SHP77 (cell line): ENCODE measurements at regions not wholly inside any gene's neighbourhood (a gene's known extent, or its start where the extent isn't known, plus 50 kb on each side); places are given as distances from the start of the nearest gene placed in this dataset.
A peak's percentile ranks its signal among the peaks of the same experiment; 100 is the strongest.
"Not testable (repeated sequence)": the region's sequence is repeated elsewhere in the genome, so short reads cannot be mapped to it uniquely, and the experiment has no call there.

Experiments
- DNase-seq, 2 experiments: peaks; one replicate each; lab custom pipeline; 2025; lab: John Stamatoyannopoulos, UW

DNA sequence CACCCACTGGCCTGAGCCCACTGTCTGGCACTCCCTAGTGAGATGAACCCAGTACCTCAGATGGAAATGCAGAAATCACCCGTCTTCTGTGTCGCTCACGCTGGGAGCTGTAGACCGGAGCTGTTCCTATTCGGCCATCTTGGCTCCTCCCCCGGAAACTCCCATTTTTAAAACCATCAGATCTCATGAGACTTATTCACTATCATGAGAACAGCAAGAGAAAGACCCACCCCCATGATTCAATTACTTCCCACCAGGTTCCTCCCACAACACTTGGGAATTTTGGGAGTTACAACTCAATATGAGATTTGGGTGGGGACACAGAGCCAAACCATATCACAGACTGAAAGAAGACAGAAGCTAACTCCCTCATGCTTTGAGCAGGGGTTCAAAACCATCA is 134.5 kb downstream of the SLC39A8 start:
- not testable (repeated sequence) for DNase-seq

DNA sequence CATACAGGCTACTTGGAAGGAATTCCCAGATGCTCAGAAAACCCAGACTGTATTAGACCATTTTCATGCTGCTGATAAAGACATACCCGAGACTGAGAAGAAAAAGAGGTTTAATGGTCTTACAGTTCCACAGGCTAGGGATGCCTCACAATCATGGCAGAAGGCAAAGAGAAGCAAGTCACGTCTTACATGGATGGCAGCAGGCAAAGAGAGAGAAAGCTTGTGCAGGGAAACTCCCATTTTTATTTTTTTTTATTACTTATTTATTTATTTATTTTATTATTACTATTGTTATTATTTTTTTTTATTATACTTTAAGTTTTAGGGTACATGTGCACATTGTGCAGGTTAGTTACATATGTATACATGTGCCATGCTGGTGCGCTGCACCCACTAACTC is 140.6 kb downstream of the SLC39A8 start:
- not testable (repeated sequence) for DNase-seq

DNA sequence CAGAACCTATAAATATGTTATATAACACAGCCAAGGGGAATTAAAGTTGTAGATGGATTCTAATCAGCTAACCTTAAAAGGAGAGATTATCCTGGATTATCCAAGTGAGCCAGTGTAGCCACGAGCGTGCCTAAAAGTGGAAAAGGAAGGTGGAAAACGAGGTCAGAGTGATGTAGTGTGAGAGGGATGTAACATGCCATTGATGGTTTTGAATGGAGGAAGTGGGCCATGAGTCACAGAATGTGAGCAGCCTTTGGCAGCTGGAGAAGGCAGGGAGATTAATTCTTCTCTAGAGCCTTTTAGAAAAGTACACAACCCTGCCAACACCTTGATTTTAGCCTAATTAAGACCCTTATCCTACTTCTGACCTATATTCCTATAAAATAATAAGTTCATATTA is 149.1 kb downstream of the SLC39A8 start:
- DNase-seq: no peak

DNA sequence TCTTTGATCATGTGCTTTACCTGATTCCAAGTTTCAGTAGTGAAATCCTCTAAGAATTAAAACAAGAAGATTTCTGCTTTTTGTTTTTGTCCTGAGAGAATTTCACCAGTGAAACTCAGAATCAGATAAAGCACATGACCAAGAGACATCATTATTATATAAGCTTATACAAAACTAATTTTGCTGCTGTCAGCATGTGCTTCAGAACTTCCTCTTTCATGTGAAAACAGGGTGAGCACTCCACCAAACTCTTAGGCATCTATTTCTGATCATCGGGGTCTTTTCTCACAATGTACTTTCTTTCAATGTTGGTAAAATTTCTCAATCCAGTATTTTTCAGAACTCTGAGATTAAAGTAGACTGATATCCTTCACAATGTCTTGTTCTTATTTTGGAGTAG is 152.1 kb downstream of the SLC39A8 start:
- DNase-seq: no peak

DNA sequence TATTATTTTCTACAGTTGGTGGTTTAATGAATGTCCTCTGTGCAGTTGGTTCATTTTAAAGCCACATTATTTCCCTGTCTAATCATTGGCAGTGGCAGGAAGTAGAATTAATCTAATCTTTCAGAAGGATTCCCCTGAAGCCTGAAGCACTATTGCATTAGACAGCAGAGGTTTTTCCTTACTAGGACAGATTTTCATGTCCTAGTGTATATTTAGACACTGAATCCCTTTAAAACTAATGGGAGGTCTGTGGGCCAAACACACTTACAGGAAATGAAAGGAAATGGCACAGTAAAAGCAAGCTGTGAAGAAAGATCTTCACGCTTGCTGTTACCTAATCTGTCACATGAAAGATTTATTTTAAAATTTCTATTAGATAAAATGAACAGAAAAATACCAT is 165.2 kb downstream of the SLC39A8 start:
- DNase-seq: no peak

DNA sequence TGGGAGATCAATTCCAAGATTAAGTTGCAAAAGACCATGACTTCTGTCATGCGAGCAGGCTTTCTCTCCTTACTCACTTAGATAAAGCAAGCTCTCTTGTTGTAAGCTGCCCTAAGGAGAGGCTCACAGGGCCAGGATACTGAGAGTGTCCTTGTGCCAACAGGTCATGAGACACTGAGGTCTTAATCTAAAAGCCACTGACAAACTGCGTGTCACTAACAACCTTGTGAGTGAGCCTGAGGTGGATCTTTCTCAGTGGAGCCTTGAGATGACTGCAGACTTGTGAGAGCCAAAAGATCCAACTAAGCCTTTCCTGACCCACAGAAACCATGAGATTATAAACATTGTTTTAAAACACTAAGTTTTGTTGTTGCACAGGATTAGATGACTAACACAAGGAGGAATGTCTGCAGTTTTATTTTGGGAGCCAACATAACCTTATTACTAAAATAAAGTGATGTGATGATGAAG is 170.5 kb downstream of the SLC39A8 start:
- DNase-seq: no peak

DNA sequence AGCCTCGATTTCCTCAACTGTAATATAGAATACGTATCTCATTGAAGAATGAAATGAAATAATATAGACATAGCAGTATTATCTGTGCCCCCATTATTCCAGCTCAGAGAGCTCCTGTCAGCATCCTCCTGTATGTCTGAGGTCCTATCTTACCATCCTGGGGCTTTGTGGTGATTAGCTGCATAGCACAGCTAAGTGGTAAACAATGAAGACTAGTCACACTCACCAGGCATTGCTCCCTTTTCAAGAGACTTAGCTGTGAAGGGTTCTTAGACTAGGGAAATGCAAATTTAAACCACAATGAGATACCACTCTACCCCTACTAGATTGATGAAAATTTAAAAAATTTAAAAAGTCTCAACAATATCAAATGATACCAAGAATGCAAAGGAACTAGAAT is 172.9 kb downstream of the SLC39A8 start:
- no peak for DNase-seq

DNA sequence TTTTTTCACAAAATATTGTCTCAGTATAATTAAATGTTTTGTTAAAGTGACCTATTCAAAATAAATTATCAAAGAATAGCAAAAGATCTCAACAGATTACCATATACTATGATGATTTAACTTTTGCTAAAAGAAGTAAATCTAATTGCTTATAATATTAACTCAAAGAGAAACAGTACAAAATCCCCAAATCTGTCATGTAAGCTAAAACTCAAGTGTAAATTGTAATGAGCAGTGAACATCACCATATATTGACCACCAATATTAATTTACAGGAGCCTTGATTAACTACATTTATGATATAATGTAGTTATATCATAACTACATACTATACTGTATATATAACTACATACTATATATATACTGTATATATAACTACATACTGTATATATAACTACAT is 174.4 kb downstream of the SLC39A8 start:
- DNase-seq: no peak

DNA sequence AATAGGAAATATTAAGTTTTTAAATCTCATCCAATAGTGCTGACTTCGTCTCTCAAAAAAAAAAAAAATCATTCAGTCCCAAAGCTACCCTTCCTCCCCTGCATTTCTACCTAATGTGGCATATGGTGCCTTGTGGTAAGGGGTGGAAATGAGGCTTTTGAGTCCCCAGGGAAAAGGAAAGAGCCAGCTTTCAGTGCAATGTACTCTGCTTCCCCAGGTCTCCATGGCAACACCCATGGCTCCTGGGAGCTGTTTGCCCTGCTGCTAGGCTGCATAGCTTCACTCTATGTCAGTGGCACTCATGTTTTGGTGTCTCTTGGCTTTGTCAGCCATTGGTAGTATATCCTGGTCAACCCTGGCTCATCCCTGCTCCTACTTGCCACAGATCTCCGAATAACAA is 175.9 kb downstream of the SLC39A8 start:
- no peak for DNase-seq

DNA sequence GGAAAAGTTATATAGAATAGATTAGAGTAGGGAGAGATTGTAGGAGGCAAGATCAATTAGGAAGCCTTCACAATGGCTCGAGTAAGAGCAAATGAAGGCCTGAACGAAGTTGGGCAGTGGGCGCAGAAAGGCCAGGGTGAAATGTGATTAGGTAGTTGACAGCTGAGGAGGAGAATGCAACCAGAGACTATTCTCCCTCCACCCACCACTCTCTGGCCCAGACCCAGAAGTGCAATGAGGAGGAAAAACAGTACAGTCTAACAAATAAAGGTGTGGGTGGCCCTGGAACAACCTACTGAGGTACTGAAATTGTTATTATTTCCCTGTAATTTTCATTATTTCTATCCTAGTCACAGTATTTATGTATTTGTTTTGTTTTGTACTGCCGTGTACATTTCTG is 176.7 kb downstream of the SLC39A8 start:
- DNase-seq: no peak

DNA sequence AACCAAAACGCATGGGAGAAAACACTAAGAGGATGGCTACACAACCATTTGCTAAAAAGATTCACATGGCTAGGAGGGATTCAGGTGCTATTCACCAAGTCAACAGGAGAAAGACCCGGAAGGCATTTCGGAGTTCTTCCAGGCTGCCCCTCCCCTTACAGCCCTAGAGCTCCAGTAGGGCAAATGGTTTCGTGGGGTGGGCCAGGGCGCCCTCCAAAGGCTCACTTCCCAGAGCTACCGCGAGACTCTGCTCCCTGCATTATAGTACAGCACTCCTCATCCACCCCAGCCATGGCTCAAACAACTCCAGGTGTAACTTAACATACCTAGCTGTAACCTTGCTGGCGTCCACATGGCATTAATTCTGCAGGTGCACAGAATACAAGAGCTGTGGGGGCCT is 179.7 kb downstream of the SLC39A8 start:
- DNase-seq: no peak

DNA sequence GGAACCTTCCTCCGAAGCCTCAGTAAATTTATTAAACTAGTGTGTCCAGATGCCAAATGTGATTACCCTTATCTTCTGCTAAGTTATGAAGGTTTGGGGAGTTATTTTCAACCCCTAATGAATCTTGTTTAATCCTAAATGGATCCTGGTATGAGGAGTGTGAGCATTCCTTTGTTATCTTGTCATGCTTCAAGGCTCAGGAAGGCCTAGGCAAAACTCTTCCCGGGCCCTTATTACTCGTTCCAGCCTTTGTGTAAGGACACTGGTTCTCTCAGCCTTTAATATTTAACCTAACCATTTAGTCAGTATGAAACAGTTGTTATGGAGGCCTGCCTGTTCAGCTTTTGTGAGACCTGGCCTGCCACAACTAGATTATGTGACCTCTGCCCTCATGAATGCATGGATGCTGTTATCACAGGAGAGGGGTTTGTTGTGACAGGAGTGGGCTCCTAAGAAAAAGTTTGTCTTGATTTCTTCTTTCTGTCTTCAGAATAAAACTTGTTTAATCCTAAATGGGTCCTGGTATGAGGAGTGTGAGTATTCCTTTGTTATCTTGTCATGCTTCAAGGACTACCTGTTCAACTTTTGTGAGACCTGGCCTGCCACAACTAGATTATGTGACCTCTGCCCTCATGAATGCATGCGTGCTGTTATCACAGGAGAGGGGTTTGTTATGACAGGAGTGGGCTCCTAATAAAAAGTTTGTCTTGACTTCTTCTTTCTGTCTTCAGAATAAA is 181.7 kb downstream of the SLC39A8 start:
- no peak for DNase-seq

DNA sequence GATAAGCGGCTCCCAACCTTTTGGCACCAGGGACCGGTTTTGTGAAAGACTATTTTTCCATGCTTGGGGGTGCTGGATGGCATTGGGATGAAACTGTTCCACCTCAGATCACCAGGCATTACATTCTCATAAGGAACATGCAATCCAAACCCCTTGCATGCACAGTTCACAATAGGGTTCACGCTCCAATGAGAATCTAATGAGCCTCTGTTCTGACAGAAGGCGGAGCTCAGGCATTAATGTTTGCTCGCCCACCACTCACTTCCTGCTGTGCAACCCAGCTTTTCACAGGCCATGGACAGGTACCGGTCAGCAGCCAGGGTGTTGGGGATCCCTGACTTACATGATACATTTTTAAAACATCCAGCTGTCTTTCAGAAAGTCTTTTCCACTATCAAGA is 187.3 kb downstream of the SLC39A8 start:
- peak in 1 of 2 experiments; percentile 7 for DNase-seq

DNA sequence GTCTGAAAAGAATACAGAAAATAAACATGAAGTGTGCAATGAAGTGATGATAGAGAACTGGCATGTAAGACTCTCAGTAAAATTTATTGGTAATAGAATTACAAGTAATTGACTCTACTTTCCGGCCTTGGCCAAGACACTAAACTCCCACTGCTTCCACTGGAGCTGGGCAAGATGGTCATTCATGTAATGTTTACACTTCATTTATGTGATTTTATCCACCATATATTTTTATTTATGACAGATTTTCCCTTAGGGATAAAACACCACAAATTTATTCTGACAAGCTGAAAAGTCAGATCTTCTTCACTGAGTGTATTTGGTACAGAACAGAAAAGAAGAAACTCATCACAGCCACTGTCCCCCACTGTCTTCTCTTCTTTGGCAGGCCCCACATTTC is 191.9 kb downstream of the SLC39A8 start:
- no peak for DNase-seq

DNA sequence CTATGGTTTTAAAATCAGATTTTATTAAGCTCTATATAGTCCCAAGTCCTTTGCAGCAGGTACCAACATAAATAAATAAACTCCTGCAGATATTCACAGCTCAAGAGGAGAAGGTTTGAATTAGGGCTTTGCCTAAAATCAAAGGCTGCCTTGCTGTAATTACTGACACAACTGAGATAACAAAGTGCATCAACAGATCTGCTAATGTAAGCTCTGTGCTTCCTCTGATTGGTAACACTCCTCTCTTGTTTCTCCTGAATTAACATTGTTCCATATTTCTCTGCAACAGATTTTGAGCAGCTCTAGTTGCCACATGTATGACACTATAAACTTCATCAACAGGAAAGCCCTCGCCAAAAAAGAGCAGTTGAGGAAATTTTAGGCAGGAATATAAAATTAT is 193.6 kb downstream of the SLC39A8 start:
- DNase-seq: no peak

DNA sequence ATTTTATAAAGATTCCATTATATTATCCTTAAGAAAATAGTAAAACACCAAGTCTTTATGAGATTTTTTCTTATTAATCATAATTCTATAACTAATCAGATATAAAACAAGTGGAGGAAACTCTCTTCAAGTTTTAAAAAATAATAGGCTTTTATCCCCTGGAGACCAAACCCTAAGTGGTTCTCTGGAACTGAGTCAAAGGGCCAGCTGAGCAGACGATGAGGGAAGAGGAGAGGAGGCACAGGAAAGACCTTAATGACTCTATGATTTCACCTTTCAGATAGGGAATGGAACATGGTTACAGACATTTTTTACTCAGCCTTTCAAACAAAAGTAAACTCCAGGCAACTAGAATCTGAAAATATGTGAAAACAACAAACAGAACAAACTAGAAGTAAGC is 201.8 kb downstream of the SLC39A8 start:
- DNase-seq: no peak

DNA sequence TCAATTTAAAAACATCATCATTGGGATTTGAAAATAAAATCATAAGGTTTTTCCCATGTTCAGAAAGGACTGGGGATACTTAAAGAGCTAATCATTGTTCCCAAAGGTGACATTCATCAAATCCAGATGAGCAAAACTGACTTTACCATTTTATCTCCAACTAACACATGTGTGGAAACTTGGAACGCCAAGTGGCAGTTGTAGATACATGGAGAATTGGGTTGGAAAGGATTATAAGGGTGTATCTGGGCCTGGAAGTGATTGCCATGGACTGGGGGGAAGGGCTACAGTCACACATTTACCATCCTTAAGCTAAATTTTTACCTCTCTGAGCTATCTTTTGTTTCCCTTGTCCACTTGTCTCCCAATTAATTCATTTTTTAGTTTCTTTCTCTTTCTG is 203.4 kb downstream of the SLC39A8 start:
- DNase-seq: no peak

DNA sequence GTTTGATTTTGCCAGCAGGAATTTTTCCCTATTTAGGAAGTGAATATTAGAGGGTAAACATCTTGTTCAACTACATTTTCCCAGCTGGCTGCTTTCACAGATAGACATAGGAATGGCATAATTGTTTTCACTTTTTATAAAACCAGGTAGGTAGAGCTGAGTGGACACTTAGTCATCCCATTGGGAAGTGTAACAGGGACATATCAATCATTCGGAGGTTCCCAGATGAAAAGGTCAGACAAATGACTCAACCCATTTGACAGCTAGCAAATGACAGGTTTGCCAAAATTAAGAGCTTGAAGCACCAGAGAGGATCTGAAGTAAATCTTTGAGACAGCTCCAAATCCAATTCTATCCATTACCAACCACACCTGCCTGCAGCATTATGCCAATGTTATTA is 205.3 kb downstream of the SLC39A8 start:
- DNase-seq: no peak

DNA sequence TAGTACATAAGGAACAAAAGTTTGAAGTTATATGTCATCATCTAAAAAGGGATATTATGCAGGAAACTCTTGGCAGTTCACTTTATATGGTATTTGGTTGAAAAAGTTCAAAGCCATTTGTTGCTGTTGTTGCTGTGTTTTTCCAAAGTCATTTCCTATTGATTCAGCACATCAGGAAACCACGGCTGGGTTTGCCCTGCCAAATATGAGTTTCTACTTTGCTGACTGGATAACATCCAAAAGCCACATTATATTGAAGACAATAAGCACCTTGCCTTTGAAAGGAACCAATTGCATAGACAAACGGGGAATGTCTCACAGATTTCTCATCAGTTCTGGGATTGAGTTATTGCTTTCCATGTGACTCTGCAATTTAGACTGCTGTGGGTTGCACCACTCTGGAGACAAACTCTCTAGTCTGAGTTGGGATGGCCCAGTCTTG is 206.1 kb downstream of the SLC39A8 start:
- DNase-seq: no peak

DNA sequence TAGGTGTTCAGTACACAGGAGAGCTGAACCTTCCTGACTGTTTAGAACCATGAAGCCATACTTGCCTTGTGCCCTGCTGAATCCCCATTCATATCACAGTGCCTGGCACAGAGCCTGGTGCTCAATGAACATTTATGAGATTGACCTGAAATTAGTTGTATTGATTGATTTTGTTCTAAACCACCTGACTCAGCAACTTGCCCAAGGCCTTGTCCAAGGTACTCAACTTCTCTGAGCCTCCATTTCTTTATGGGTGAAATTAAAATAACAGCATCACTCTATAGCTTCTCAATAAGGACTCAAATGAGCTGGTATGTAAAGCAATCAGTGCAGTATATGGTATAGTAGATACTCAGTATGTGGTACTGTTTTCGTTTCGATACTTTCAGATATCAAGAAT is 208.1 kb downstream of the SLC39A8 start:
- no peak for DNase-seq

DNA sequence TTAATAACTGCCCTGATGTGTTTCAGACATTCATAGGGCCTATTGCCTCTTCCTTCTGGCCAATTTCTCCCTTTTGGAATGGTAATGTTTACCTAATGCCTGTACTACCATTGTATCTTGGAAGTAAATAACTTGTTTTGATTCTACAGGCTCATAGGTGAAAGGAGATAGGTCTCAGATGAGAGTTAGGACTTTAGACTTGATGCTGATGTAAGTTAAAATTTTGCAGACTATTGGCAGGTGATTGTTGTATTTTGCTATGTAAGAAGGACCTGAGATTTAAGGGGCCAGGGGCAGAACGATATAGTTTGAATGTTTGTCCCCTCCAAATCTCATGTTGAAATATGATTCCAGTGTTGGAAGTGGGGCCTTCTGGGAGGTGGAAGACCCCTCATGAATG is 215.5 kb downstream of the SLC39A8 start:
- DNase-seq: no peak
